ENCODE measurements at regions not wholly inside any gene's neighbourhood (a gene's known extent, or its start where the extent isn't known, plus 50 kb on each side); places are given as distances from the start of the nearest gene placed in this dataset.

DNA sequence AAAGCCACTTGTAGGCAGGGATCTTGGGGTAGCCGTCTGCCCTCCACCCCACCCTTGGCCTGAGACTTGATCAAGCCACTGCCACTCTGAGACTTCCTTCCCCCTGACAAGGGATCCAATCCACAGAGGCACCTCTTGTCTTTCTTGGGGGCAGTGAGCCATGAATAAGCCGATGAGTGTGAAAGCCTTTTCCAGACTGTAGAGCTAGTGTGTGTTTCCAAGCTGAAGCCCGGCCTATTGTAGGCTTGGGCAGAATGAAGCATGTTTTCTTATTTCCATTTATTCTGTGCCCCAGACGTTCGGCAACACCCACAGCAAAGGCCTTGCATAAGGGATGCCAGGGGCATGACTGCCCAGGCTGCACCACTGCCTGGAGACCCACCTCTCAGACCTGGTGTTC lies 991.6 kb downstream of the BCL11B start:
- TF ChIP-seq EZH2 (IDR thresholded peaks at IDR 0.05; ENCODE audit: insufficient read depth, poor library complexity, severe bottlenecking) (no peak), EZH2phosphoT487 (IDR thresholded peaks at IDR 0.05; ENCODE audit: insufficient read depth, low read depth) (no peak)

Data from GM23248 (cell line).